ENCODE measurements at regions not wholly inside any gene's neighbourhood (a gene's known extent, or its start where the extent isn't known, plus 50 kb on each side); places are given as distances from the start of the nearest gene placed in this dataset.

- TF ChIP-seq POLR2AphosphoS5 (IDR thresholded peaks at IDR 0.05), result no peak
- no peak for TF ChIP-seq CTCF (IDR thresholded peaks at IDR 0.05)
- TF ChIP-seq POLR2A (IDR thresholded peaks at IDR 0.05), result no peak
Measured at GRCh38 chr14:104522926-104523545, 56.5 kb upstream of the C14orf180 start.
